HepG2 (cell line): ENCODE measurements at regions not wholly inside any gene's neighbourhood (a gene's known extent, or its start where the extent isn't known, plus 50 kb on each side); places are given as distances from the start of the nearest gene placed in this dataset.

Experiments used
- ATAC-seq: fragments of 200-7000 bp; cut with Tn5 transposase; 3 replicates; pipeline ENCODE4 v1.9.1; 2020; ENCODE audit warnings: mild to moderate bottlenecking, moderate library complexity
- BruUV-seq: library from RNA; stranded (reverse); fragments of 400-500 nt; replicated peaks from 2 replicates; lab custom pipeline; 2021; lab: Mats Ljungman, UMichigan
- CTCF ChIA-PET: fragments of 300-600 bp; formaldehyde crosslinking; extraction: SDS; loops from one replicate; lab custom pipeline; 2021; ENCODE audit warnings: low total read pairs, inconsistent platforms, low intra/inter-chr PET ratio; lab: Yijun Ruan, JAX
- POLR2A ChIA-PET: fragments of 350-600 bp; sonication (Branson Sonifier 250); formaldehyde crosslinking; loops from one replicate; lab custom pipeline; 2020; ENCODE audit warnings: antibody characterized with exemption, inconsistent platforms; lab: Yijun Ruan, JAX
- DNase-seq: peaks from one replicate; pipeline ENCODE4 v3.0.0-alpha.2; 2015; ENCODE audit warnings: low spot score
- FAIRE-seq: peaks from 3 replicates; lab custom pipeline; 2011; peaks lifted over from hg19 to GRCh38; lab: Jason Lieb, UNC
- H2AFZ ChIP-seq: one replicate; pipeline ENCODE4 v1.6.1; 2011; ENCODE audit warnings: low read length, inconsistent platforms
- H3K27ac ChIP-seq: fragments of 300-600 bp; 3 replicates; pipeline ENCODE4 v1.8.0; 2011; ENCODE audit warnings: mixed run types, mild to moderate bottlenecking, mixed read lengths, low read length, inconsistent platforms; ENCODE audit not compliant: insufficient read depth; ENCODE audit errors: extremely low read length
- H3K27me3 ChIP-seq, 2 experiments: fragments of 200-600 bp in 1 of 2; 2 replicates in 1 of 2; 3 replicates in 1 of 2; pipeline versions ENCODE4 v1.6.0 to v1.8.0; 2011; ENCODE audit warnings: low read length in 2 of 2, mild to moderate bottlenecking in 2 of 2, moderate library complexity in 2 of 2, inconsistent platforms in 1 of 2; ENCODE audit not compliant: insufficient read depth in 2 of 2, control insufficient read depth in 1 of 2
- H3K36me3 ChIP-seq, 2 experiments: fragments of 200-600 bp in 1 of 2; replicated peaks in 1 of 2; 2 replicates in 1 of 2; 3 replicates in 1 of 2; pipeline versions ENCODE4 v1.5.1 to v1.8.0; 2011; ENCODE audit warnings: low read length in 2 of 2, inconsistent platforms in 1 of 2; ENCODE audit not compliant: insufficient read depth in 2 of 2, control insufficient read depth in 1 of 2
- H3K4me1 ChIP-seq: 2 replicates; pipeline ENCODE4 v1.5.1; 2012; ENCODE audit warnings: low read length, inconsistent platforms; ENCODE audit not compliant: insufficient read depth
- H3K4me2 ChIP-seq: 2 replicates; pipeline ENCODE4 v1.6.0; 2011; ENCODE audit warnings: low read depth, low read length, inconsistent platforms
- H3K4me3 ChIP-seq, 3 experiments: fragments of 200-600 bp in 1 of 3; sonication (generic), shearing (Covaris generic) in 1 of 3; replicated peaks in 1 of 3; 2 replicates each; pipeline ENCODE4 v1.5.1; 2011 to 2016; ENCODE audit warnings: low read length in 3 of 3, inconsistent platforms in 2 of 3, low read depth in 2 of 3, mild to moderate bottlenecking in 2 of 3, control low read depth in 1 of 3, mixed read lengths in 1 of 3; ENCODE audit not compliant: insufficient read depth in 1 of 3
- H3K79me2 ChIP-seq: one replicate; pipeline ENCODE4 v1.6.1; 2011; ENCODE audit warnings: low read length, inconsistent platforms; ENCODE audit not compliant: insufficient read depth
- H3K9ac ChIP-seq: 2 replicates; pipeline ENCODE4 v1.6.0; 2011; ENCODE audit warnings: mild to moderate bottlenecking, low read depth, low read length, inconsistent platforms; ENCODE audit not compliant: insufficient read depth
- H3K9me3 ChIP-seq: 2 replicates; pipeline ENCODE4 v1.5.1; 2012; ENCODE audit warnings: mild to moderate bottlenecking, low read length
- H4K20me1 ChIP-seq: 2 replicates; pipeline ENCODE4 v1.6.0; 2011; ENCODE audit warnings: inconsistent platforms, mild to moderate bottlenecking, low read length, moderate library complexity; ENCODE audit not compliant: insufficient read depth
- DR1 ChIP-seq: sonication (generic); formaldehyde crosslinking; IDR thresholded peaks from 2 replicates; pipeline ENCODE4 v1.8.0; 2021; ENCODE audit warnings: mild to moderate bottlenecking, missing genetic modification reagents, inconsistent platforms
- FOXA1 ChIP-seq, 2 experiments: fragments of 450-650 bp in 1 of 2; sonication (generic) in 1 of 2; formaldehyde crosslinking in 1 of 2; IDR thresholded peaks; 2 replicates each; pipeline versions ENCODE4 v1.4.0 to v1.6.1; 2016 to 2020; ENCODE audit warnings: missing genetic modification reagents in 1 of 2
- FOXA3 ChIP-seq: IDR thresholded peaks from 2 replicates; pipeline ENCODE4 v1.6.1; 2016; ENCODE audit warnings: missing genetic modification reagents, missing compliant biosample characterization
- HMG20A ChIP-seq: IDR thresholded peaks from 2 replicates; pipeline ENCODE4 v1.6.1; 2016; ENCODE audit warnings: borderline replicate concordance
- HNF4A ChIP-seq: sonication (generic); formaldehyde crosslinking; IDR thresholded peaks from 2 replicates; pipeline ENCODE4 v1.4.0; 2020; ENCODE audit warnings: missing genetic modification reagents
- HNF4G ChIP-seq, 2 experiments: sonication (generic) in 1 of 2; formaldehyde crosslinking in 1 of 2; IDR thresholded peaks; 2 replicates each; pipeline versions ENCODE4 v1.4.0 to v1.6.1; 2011 to 2020; ENCODE audit warnings: borderline replicate concordance in 2 of 2, low read depth in 2 of 2, mild to moderate bottlenecking in 2 of 2, low read length in 1 of 2, missing genetic modification reagents in 1 of 2, moderate library complexity in 1 of 2
- NR2F6 ChIP-seq, 2 experiments: IDR thresholded peaks; 2 replicates each; pipeline ENCODE4 v1.6.1; 2016; ENCODE audit warnings: antibody characterized with exemption in 1 of 2, mild to moderate bottlenecking in 1 of 2
- RARA ChIP-seq: IDR thresholded peaks from 2 replicates; pipeline ENCODE4 v1.6.1; 2016; ENCODE audit warnings: missing genetic modification reagents, missing compliant biosample characterization
- TEAD3 ChIP-seq: optimal IDR thresholded peaks from 2 replicates; pipeline ENCODE3; 2016; ENCODE audit warnings: borderline replicate concordance
- ZNF205 ChIP-seq: IDR thresholded peaks from 2 replicates; pipeline ENCODE4 v1.6.1; 2018; ENCODE audit warnings: missing biosample characterization, missing genetic modification reagents
- ZNF547 ChIP-seq: sonication (generic); formaldehyde crosslinking; IDR thresholded peaks from 2 replicates; pipeline ENCODE4 v1.5.1; 2020; ENCODE audit warnings: mild to moderate bottlenecking, missing genetic modification reagents
- ZNF652 ChIP-seq: IDR thresholded peaks from 2 replicates; pipeline ENCODE4 v1.6.1; 2016; ENCODE audit warnings: low read depth, borderline replicate concordance
- WGBS: methylation state at CpG from one replicate; pipeline ENCODE4 v1.1.6; 2017; ENCODE audit warnings: low lambda C conversion rate; 5-methylcytosine and 5-hydroxymethylcytosine counted together
- in situ Hi-C: cut with HindIII; loops from 2 replicates; pipeline ENCODE4 v1.10.0; 2017; ENCODE audit warnings: low pct_unique_long_range_greater_than_20kb; ENCODE audit not compliant: extremely low pct_ligation_motif_present
- intact Hi-C: fragments of 100-400 bp; cut with micrococcal nuclease; formaldehyde crosslinking; loops from one replicate; pipeline ENCODE4 v1.10.0; 2022; ENCODE audit not compliant: unreplicated experiment
- TF ChIP-seq, protein P1 (sequence below): IDR thresholded peaks from 2 replicates; pipeline ENCODE4 v1.6.1; 2012; ENCODE audit warnings: low read depth, low read length, improper control_type of control experiment
- TF ChIP-seq, protein P2 (sequence below): IDR thresholded peaks from 2 replicates; pipeline ENCODE4 v1.6.1; 2016; ENCODE audit warnings: mild to moderate bottlenecking
- TF ChIP-seq, protein P3 (sequence below): IDR thresholded peaks from 2 replicates; pipeline ENCODE4 v1.4.0; 2020; ENCODE audit warnings: mild to moderate bottlenecking, missing genetic modification reagents

DNA sequence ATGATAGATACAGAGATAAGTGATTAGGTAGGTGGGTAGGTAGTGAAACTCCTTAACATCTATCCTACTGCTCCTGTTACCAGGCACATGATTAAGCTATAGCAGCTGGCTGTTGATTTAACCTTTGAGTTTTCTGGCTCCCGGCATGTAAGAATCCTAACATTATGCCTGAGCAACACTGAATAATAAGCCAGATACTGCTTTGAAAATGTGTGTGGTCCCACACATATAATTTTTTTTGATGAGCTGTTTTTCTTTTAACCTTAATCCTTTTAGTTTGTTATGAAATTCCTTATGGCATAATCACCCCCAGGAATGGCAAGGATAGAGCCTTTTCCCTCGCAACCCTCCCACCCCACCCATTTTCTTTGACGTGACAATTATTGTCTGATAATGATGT, 104.2 kb upstream of the NEUROD1 start:
- no peak overlapping the region for H3K4me3 ChIP-seq
- POLR2A ChIA-PET = interaction anchor here (1.1 kb wide), 1 partner anchor 19 kb away, joined by 5 read pairs; no protein-coding TSS in a partner anchor

More for the DNA sequence above, 104.2 kb upstream of the NEUROD1 start:
- peak; percentile 54; the same call in 1 of the 2 replicates for TF ChIP-seq ZNF205 (CRISPR knock-in tag)
- no peak for TF ChIP-seq FOXA1 (IDR thresholded peaks at IDR 0.05)
- peak; percentile 19; the same call in 1 of the 2 replicates for TF ChIP-seq FOXA1 (CRISPR knock-in tag; IDR thresholded peaks at IDR 0.05)
- no peak for TF ChIP-seq ZNF547
- TF ChIP-seq FOXA3 (CRISPR knock-in tag) = peak; percentile 52
- TF ChIP-seq DR1 (CRISPR knock-in tag) = no peak
- TF ChIP-seq NR2F6 (IDR thresholded peaks at IDR 0.05) = peak; percentile 22
- TF ChIP-seq NR2F6 (CRISPR knock-in tag; IDR thresholded peaks at IDR 0.05) = no peak
- TF ChIP-seq ZNF652 (CRISPR knock-in tag) = peak; percentile 57; the same call in 1 of the 2 replicates
- peak; percentile 40; the same call in 1 of the 2 replicates for TF ChIP-seq HMG20A
- TF ChIP-seq, protein P1, sequence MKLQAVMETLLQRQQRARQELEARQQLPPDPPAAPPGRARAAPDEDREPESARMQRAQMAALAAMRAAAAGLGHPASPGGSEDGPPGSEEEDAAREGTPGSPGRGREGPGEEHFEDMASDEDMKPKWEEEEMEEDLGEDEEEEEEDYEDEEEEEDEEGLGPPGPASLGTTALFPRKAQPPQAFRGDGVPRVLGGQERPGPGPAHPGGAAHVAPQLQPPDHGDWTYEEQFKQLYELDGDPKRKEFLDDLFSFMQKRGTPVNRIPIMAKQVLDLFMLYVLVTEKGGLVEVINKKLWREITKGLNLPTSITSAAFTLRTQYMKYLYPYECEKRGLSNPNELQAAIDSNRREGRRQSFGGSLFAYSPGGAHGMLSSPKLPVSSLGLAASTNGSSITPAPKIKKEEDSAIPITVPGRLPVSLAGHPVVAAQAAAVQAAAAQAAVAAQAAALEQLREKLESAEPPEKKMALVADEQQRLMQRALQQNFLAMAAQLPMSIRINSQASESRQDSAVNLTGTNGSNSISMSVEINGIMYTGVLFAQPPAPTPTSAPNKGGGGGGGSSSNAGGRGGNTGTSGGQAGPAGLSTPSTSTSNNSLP = peak; percentile 52; the same call in 1 of the 2 replicates
- TF ChIP-seq, protein P2, sequence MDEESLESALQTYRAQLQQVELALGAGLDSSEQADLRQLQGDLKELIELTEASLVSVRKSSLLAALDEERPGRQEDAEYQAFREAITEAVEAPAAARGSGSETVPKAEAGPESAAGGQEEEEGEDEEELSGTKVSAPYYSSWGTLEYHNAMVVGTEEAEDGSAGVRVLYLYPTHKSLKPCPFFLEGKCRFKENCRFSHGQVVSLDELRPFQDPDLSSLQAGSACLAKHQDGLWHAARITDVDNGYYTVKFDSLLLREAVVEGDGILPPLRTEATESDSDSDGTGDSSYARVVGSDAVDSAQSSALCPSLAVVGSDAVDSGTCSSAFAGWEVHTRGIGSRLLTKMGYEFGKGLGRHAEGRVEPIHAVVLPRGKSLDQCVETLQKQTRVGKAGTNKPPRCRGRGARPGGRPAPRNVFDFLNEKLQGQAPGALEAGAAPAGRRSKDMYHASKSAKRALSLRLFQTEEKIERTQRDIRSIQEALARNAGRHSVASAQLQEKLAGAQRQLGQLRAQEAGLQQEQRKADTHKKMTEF = no peak
- TF ChIP-seq TEAD3 (CRISPR knock-in tag) = peak; percentile 32
- peak; percentile 29; the same call in 1 of the 2 replicates for TF ChIP-seq HNF4G (IDR thresholded peaks at IDR 0.05; ENCODE audit: borderline replicate concordance, low read depth, low read length)
- TF ChIP-seq HNF4G (CRISPR knock-in tag; IDR thresholded peaks at IDR 0.05; ENCODE audit: borderline replicate concordance, low read depth) = no peak
- peak; percentile 33; the same call in 1 of the 2 replicates for TF ChIP-seq HNF4A (CRISPR knock-in tag)
- TF ChIP-seq, protein P3, sequence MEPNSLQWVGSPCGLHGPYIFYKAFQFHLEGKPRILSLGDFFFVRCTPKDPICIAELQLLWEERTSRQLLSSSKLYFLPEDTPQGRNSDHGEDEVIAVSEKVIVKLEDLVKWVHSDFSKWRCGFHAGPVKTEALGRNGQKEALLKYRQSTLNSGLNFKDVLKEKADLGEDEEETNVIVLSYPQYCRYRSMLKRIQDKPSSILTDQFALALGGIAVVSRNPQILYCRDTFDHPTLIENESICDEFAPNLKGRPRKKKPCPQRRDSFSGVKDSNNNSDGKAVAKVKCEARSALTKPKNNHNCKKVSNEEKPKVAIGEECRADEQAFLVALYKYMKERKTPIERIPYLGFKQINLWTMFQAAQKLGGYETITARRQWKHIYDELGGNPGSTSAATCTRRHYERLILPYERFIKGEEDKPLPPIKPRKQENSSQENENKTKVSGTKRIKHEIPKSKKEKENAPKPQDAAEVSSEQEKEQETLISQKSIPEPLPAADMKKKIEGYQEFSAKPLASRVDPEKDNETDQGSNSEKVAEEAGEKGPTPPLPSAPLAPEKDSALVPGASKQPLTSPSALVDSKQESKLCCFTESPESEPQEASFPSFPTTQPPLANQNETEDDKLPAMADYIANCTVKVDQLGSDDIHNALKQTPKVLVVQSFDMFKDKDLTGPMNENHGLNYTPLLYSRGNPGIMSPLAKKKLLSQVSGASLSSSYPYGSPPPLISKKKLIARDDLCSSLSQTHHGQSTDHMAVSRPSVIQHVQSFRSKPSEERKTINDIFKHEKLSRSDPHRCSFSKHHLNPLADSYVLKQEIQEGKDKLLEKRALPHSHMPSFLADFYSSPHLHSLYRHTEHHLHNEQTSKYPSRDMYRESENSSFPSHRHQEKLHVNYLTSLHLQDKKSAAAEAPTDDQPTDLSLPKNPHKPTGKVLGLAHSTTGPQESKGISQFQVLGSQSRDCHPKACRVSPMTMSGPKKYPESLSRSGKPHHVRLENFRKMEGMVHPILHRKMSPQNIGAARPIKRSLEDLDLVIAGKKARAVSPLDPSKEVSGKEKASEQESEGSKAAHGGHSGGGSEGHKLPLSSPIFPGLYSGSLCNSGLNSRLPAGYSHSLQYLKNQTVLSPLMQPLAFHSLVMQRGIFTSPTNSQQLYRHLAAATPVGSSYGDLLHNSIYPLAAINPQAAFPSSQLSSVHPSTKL (CRISPR knock-in tag) = peak; percentile 31; the same call in 1 of the 2 replicates
- 0 out of 2 replicates have a peak, but pooled peaks have one; percentile 14 for TF ChIP-seq RARA
- Histone ChIP-seq H3K9me3 (no peaks in the 10 kb centered on the region), H3K4me2 (peak overlapping the region; percentile 29; the same call in 1 of the 2 replicates), H3K9ac (no peak overlapping the region), H3K4me1 (peaks cover 71% of the 10 kb centered on the region), H3K27ac (no peak overlapping the region), H3K27me3 (no peaks in the 10 kb centered on the region), H3K79me2 (no peaks in the 10 kb centered on the region), H3K36me3 (no peaks in the 10 kb centered on the region), H2AFZ (no peak overlapping the region), H4K20me1 (no peaks in the 10 kb centered on the region)
- CTCF ChIA-PET = no interaction called here
- DNase-seq = peak; percentile 39
- peak; percentile 82 for ATAC-seq
- in situ Hi-C loops = no loop called here
- no peak for FAIRE-seq
- WGBS = 34% methylated on average over 3 of the region's 3 CpGs
- intact Hi-C loops = no loop called here
- no TSS peak for BruUV-seq
